MM.1S (cell line): ENCODE measurements at regions not wholly inside any gene's neighbourhood (a gene's known extent, or its start where the extent isn't known, plus 50 kb on each side); places are given as distances from the start of the nearest gene placed in this dataset.

Source experiments
- DNase-seq: peaks from one replicate; pipeline ENCODE4 v3.0.0-alpha.2; 2015
- H2AFZ ChIP-seq: fragments of 300-600 bp; sonication (generic); 2 replicates; pipeline ENCODE4 v1.6.0; 2016; ENCODE audit warnings: antibody characterized with exemption, low read length
- H3F3A ChIP-seq: fragments of 300-600 bp; sonication (generic); 2 replicates; pipeline ENCODE4 v1.6.1; 2016; ENCODE audit warnings: mild to moderate bottlenecking, antibody characterized with exemption, low read length, moderate library complexity, mixed read lengths; ENCODE audit not compliant: insufficient read depth
- H3K27ac ChIP-seq: fragments of 300-600 bp; sonication (generic); 2 replicates; pipeline ENCODE4 v1.5.1; 2016; ENCODE audit warnings: mild to moderate bottlenecking, low read length
- H3K27me3 ChIP-seq: fragments of 300-600 bp; sonication (generic); replicated peaks from 2 replicates; pipeline ENCODE4 v1.6.0; 2016; ENCODE audit warnings: low read length; ENCODE audit not compliant: insufficient read depth
- H3K36me3 ChIP-seq: fragments of 300-600 bp; sonication (generic); replicated peaks from 2 replicates; pipeline ENCODE4 v1.6.1; 2016; ENCODE audit warnings: mild to moderate bottlenecking, low read length, mixed read lengths; ENCODE audit not compliant: insufficient read depth
- H3K4me1 ChIP-seq: fragments of 300-600 bp; sonication (generic); 2 replicates; pipeline ENCODE4 v1.6.1; 2016; ENCODE audit warnings: low read length, mixed read lengths
- H3K4me2 ChIP-seq: fragments of 300-600 bp; sonication (generic); 2 replicates; pipeline ENCODE4 v1.6.0; 2016; ENCODE audit warnings: low read depth, low read length
- H3K4me3 ChIP-seq: fragments of 300-600 bp; sonication (generic); 2 replicates; pipeline ENCODE4 v1.5.1; 2016; ENCODE audit warnings: low read length, mixed read lengths
- H3K79me2 ChIP-seq: fragments of 300-600 bp; sonication (generic); 2 replicates; pipeline ENCODE4 v1.6.1; 2016; ENCODE audit warnings: mixed run types, low read length, mixed read lengths
- H3K9ac ChIP-seq: fragments of 300-600 bp; sonication (generic); 2 replicates; pipeline ENCODE4 v1.6.1; 2016; ENCODE audit warnings: low read length, mixed read lengths
- H3K9me2 ChIP-seq: fragments of 300-600 bp; sonication (generic); replicated peaks from 2 replicates; pipeline ENCODE4 v1.6.1; 2016; ENCODE audit warnings: mild to moderate bottlenecking, low read length, mixed read lengths; ENCODE audit not compliant: insufficient read depth
- H3K9me3 ChIP-seq: fragments of 300-600 bp; sonication (generic); replicated peaks from 2 replicates; pipeline ENCODE4 v1.6.1; 2016; ENCODE audit warnings: mild to moderate bottlenecking, low read length, mixed read lengths; ENCODE audit not compliant: insufficient read depth
- H4K20me1 ChIP-seq: fragments of 300-600 bp; sonication (generic); 2 replicates; pipeline ENCODE4 v1.6.1; 2016; ENCODE audit warnings: mild to moderate bottlenecking, low read length, moderate library complexity, mixed read lengths; ENCODE audit not compliant: insufficient read depth
- CTCF ChIP-seq: fragments of 300-600 bp; sonication (generic); IDR thresholded peaks from 2 replicates; pipeline ENCODE4 v1.5.1; 2016; ENCODE audit warnings: antibody characterized with exemption, low read length, mixed read lengths
- EZH2 ChIP-seq: fragments of 300-600 bp; sonication (generic); optimal IDR thresholded peaks from 2 replicates; pipeline ENCODE3; 2017; ENCODE audit warnings: low read depth, mild to moderate bottlenecking, antibody characterized with exemption, low read length, mixed read lengths
- EZH2phosphoT487 ChIP-seq: fragments of 300-600 bp; sonication (generic); IDR thresholded peaks from 2 replicates; pipeline ENCODE4 v1.6.1; 2018; ENCODE audit warnings: antibody characterized with exemption, low read length

DNA sequence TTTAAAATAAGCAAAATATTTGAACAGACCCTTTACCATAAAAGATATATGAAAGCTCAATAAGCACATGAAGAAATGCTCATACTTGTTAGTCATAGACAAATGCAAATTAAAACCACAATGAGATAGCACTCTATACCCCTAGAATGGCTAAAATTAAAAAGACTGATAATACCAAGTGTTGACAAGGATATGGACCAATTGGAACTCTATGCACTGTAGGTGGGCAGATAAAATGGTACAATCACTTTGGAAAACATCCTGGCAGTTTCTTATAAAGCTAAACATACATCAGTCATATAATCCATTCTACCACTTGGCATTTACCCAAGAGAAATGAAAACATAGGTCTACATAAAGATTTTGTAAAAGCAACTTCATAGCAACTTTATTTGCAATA lies 293.0 kb upstream of the TLE3 start:
- Histone ChIP-seq H4K20me1 (no peaks in the 10 kb centered on the region), H3K36me3 (no peaks in the 10 kb centered on the region), H2AFZ (no peak overlapping the region), H3K27me3 (no peaks in the 10 kb centered on the region), H3K4me1 (peaks cover 9% of the 10 kb centered on the region; the same call in 1 of the 2 replicates), H3K9me3 (no peaks in the 10 kb centered on the region), H3F3A (no peaks in the 10 kb centered on the region), H3K79me2 (no peaks in the 10 kb centered on the region), H3K4me3 (no peak overlapping the region), H3K9me2 (no peaks in the 10 kb centered on the region), H3K9ac (no peak overlapping the region), H3K4me2 (no peak overlapping the region), H3K27ac (no peak overlapping the region)
- no peak for DNase-seq
- TF ChIP-seq CTCF, result no peak
- TF ChIP-seq EZH2phosphoT487, result no peak
- TF ChIP-seq EZH2, result no peak

- DNase-seq, result no peak
- Histone ChIP-seq H3K9me2 (no peaks in the 10 kb centered on the region), H3K4me3 (no peak overlapping the region), H3K4me2 (no peak overlapping the region), H3K4me1 (peaks cover 9% of the 10 kb centered on the region; the same call in 1 of the 2 replicates), H2AFZ (no peak overlapping the region), H3K9ac (no peak overlapping the region), H3K79me2 (no peaks in the 10 kb centered on the region), H4K20me1 (no peaks in the 10 kb centered on the region), H3F3A (no peaks in the 10 kb centered on the region), H3K27me3 (no peaks in the 10 kb centered on the region), H3K27ac (no peak overlapping the region), H3K36me3 (no peaks in the 10 kb centered on the region), H3K9me3 (no peaks in the 10 kb centered on the region)
- TF ChIP-seq EZH2 (no peak), CTCF (no peak), EZH2phosphoT487 (no peak)
These were observed 290.3 kb upstream of the TLE3 start for GRCh38 chr15:70387993-70388392.

DNA sequence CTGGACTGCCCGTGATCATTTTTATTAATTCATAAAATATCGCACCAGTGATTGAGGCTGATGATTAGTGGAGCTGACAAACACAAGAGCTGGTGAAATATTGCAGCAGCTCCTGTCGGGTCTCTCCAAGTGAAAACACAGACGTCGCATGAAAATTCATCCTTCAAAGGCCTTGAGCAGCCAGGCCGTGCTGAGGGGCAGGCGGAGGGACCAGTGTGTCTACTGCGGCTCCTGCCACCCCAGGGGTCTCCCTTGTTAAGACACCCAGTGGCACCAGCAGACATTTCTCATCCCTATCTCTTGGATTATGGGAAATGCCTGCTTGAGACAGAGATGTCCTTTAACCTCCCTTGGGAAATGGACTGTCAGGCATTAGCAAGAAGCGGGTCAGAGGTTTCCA lies 289.4 kb upstream of the TLE3 start:
- Histone ChIP-seq H4K20me1 (no peaks in the 10 kb centered on the region), H3K4me1 (peaks cover 9% of the 10 kb centered on the region; the same call in 1 of the 2 replicates), H3K9me3 (no peaks in the 10 kb centered on the region), H3K27ac (no peak overlapping the region), H3K79me2 (no peaks in the 10 kb centered on the region), H3K4me2 (no peak overlapping the region), H3K4me3 (no peak overlapping the region), H3F3A (no peaks in the 10 kb centered on the region), H3K9ac (no peak overlapping the region), H2AFZ (no peak overlapping the region), H3K9me2 (no peaks in the 10 kb centered on the region), H3K27me3 (no peaks in the 10 kb centered on the region), H3K36me3 (no peaks in the 10 kb centered on the region)
- TF ChIP-seq CTCF, result no peak
- TF ChIP-seq EZH2phosphoT487, result no peak
- no peak for TF ChIP-seq EZH2
- no peak for DNase-seq
